ENCODE measurements at regions not wholly inside any gene's neighbourhood (a gene's known extent, or its start where the extent isn't known, plus 50 kb on each side); places are given as distances from the start of the nearest gene placed in this dataset.
"Not testable (repeated sequence)": the region's sequence is repeated elsewhere in the genome, so short reads cannot be mapped to it uniquely, and the experiment has no call there.

GRCh38 chr2:111239107-111239506, 118.4 kb downstream of the BCL2L11 start:
- no peak for DNase-seq (ENCODE audit: low read depth in 1 of 2, low spot score in 2 of 2)
- H3K4me3 ChIP-seq, result no peak overlapping the region
- no peaks in the 10 kb centered on the region for H3K27me3 ChIP-seq (replicated peaks)
- no peaks in the 10 kb centered on the region for H3K9me3 ChIP-seq (replicated peaks)
- H3K4me1 ChIP-seq (replicated peaks), result no peaks in the 10 kb centered on the region
- H3K36me3 ChIP-seq, result peaks cover 50% of the 10 kb centered on the region
- H3K27ac ChIP-seq, result no peak overlapping the region

GRCh38 chr2:111239581-111240249, 119.0 kb downstream of the BCL2L11 start:
- no peak overlapping the region for H3K4me3 ChIP-seq
- no peaks in the 10 kb centered on the region for H3K4me1 ChIP-seq (replicated peaks)
- peaks cover 46% of the 10 kb centered on the region for H3K36me3 ChIP-seq
- H3K27me3 ChIP-seq (replicated peaks), result no peaks in the 10 kb centered on the region
- no peaks in the 10 kb centered on the region for H3K9me3 ChIP-seq (replicated peaks)
- H3K27ac ChIP-seq, result no peak overlapping the region
- DNase-seq (ENCODE audit: low read depth in 1 of 2, low spot score in 2 of 2), result no peak

GRCh38 chr2:111243295-111243694, 122.6 kb downstream of the BCL2L11 start:
- Histone ChIP-seq H3K36me3 (peaks cover 42% of the 10 kb centered on the region), H3K4me3 (no peak overlapping the region), H3K4me1 (replicated peaks) (no peaks in the 10 kb centered on the region), H3K9me3 (replicated peaks) (no peaks in the 10 kb centered on the region), H3K27me3 (replicated peaks) (no peaks in the 10 kb centered on the region), H3K27ac (no peak overlapping the region)
- DNase-seq (ENCODE audit: low read depth in 1 of 2, low spot score in 2 of 2), result no peak

DNA sequence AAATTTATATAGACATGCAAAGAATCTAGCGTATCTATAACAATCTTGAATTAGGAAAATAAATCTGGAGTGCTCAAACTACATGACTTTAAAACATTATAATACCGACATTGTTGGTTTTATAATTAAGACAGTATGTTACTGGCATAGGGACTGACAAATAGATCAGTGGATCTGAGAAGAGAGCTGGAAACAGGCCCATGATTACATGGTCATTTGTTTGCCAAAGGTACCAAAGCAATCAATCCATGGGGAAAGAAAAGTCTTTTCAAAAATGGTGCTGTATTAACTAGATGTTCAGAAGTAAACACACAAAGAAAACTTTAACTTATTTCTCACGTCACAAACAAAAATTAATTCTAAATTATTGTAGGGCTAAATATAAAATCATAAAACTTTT, 124.2 kb downstream of the BCL2L11 start:
- H3K27me3 ChIP-seq (replicated peaks), result no peaks in the 10 kb centered on the region
- H3K27ac ChIP-seq, result no peak overlapping the region
- DNase-seq (ENCODE audit: low read depth in 1 of 2, low spot score in 2 of 2), result no peak
- H3K36me3 ChIP-seq, result peaks cover 34% of the 10 kb centered on the region
- H3K4me3 ChIP-seq, result no peak overlapping the region
- no peaks in the 10 kb centered on the region for H3K9me3 ChIP-seq (replicated peaks)
- no peaks in the 10 kb centered on the region for H3K4me1 ChIP-seq (replicated peaks)

GRCh38 chr2:111246620-111247061, 125.9 kb downstream of the BCL2L11 start:
- Histone ChIP-seq H3K4me3 (no peak overlapping the region), H3K4me1 (replicated peaks) (no peaks in the 10 kb centered on the region), H3K36me3 (peaks cover 33% of the 10 kb centered on the region), H3K27me3 (replicated peaks) (no peaks in the 10 kb centered on the region), H3K27ac (no peak overlapping the region), H3K9me3 (replicated peaks) (no peaks in the 10 kb centered on the region)
- DNase-seq (ENCODE audit: low read depth in 1 of 2, low spot score in 2 of 2), result no peak

- no peaks in the 10 kb centered on the region for H3K27me3 ChIP-seq (replicated peaks)
- H3K27ac ChIP-seq, result no peak overlapping the region
- peaks cover 41% of the 10 kb centered on the region for H3K36me3 ChIP-seq
- no peaks in the 10 kb centered on the region for H3K9me3 ChIP-seq (replicated peaks)
- no peak overlapping the region for H3K4me3 ChIP-seq
- no peaks in the 10 kb centered on the region for H3K4me1 ChIP-seq (replicated peaks)
- DNase-seq (ENCODE audit: low read depth in 1 of 2, low spot score in 2 of 2), result no peak
These were observed 126.8 kb downstream of the BCL2L11 start for GRCh38 chr2:111247491-111247890.

DNA sequence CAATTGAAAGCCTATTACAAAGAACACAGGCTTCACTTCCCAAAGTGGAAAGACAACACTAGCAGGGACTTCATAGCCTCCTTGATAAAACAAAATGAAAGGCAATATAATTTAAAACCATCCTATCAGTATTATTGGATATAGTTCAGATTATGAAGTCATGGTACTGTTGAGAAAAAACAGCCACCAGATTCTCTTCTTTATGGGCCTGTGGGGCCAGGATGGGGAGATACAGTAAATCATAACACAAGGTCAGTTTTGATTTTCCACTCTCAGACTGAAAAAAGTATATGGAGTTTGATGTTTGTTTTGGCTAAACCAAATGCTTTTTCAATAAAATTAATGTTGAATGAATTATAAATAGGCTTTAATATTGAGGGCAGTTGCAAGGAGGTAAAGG, 129.1 kb downstream of the BCL2L11 start:
- H3K36me3 ChIP-seq, result peaks cover 42% of the 10 kb centered on the region
- no peaks in the 10 kb centered on the region for H3K27me3 ChIP-seq (replicated peaks)
- no peak overlapping the region for H3K27ac ChIP-seq
- no peaks in the 10 kb centered on the region for H3K9me3 ChIP-seq (replicated peaks)
- no peak for DNase-seq (ENCODE audit: low read depth in 1 of 2, low spot score in 2 of 2)
- H3K4me1 ChIP-seq (replicated peaks), result no peaks in the 10 kb centered on the region
- no peak overlapping the region for H3K4me3 ChIP-seq

GRCh38 chr2:111250448-111251030, 129.8 kb downstream of the BCL2L11 start:
- H3K36me3 ChIP-seq, result peaks cover 42% of the 10 kb centered on the region
- no peaks in the 10 kb centered on the region for H3K4me1 ChIP-seq (replicated peaks)
- H3K27me3 ChIP-seq (replicated peaks), result no peaks in the 10 kb centered on the region
- DNase-seq (ENCODE audit: low read depth in 1 of 2, low spot score in 2 of 2), result no peak
- no peak overlapping the region for H3K4me3 ChIP-seq
- H3K9me3 ChIP-seq (replicated peaks), result no peaks in the 10 kb centered on the region
- H3K27ac ChIP-seq, result no peak overlapping the region

GRCh38 chr2:111251711-111252110, 131.0 kb downstream of the BCL2L11 start:
- Histone ChIP-seq H3K27ac (no peak overlapping the region), H3K36me3 (peaks cover 32% of the 10 kb centered on the region), H3K27me3 (replicated peaks) (no peaks in the 10 kb centered on the region), H3K4me3 (no peak overlapping the region), H3K4me1 (replicated peaks) (no peaks in the 10 kb centered on the region), H3K9me3 (replicated peaks) (no peaks in the 10 kb centered on the region)
- DNase-seq (ENCODE audit: low read depth in 1 of 2, low spot score in 2 of 2), result no peak

DNA sequence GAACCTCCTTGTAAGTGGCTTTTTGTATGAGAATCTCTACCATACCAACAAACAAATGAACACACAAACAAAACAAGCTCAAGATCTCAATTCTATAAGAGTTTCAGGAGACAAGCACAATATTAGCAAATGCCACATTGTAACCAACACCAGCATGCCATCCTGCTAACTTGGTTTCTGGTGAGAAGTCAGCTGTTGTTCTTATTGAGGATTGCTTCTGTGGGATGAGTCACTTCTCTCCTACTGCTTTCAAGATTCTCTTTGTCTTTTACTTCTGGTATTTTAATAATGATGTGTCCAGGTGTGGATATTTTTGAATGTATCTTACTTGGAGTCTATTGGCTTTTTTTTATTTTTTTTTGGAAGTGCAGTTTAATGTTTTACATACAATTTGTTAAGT, 131.7 kb downstream of the BCL2L11 start:
- H3K9me3 ChIP-seq (replicated peaks), result no peaks in the 10 kb centered on the region
- no peak for DNase-seq (ENCODE audit: low read depth in 1 of 2, low spot score in 2 of 2)
- H3K4me1 ChIP-seq (replicated peaks), result no peaks in the 10 kb centered on the region
- H3K27ac ChIP-seq, result no peak overlapping the region
- no peak overlapping the region for H3K4me3 ChIP-seq
- H3K27me3 ChIP-seq (replicated peaks), result no peaks in the 10 kb centered on the region
- peaks cover 27% of the 10 kb centered on the region for H3K36me3 ChIP-seq

- not testable (repeated sequence) for H3K36me3 ChIP-seq; H3K27me3 ChIP-seq (replicated peaks); H3K4me3 ChIP-seq; H3K9me3 ChIP-seq (replicated peaks); H3K4me1 ChIP-seq (replicated peaks); H3K27ac ChIP-seq
- peak in 1 of 2 experiments; percentile 39 for DNase-seq (ENCODE audit: low read depth in 1 of 2, low spot score in 2 of 2)
These were observed 134.2 kb downstream of the BCL2L11 start for GRCh38 chr2:111254916-111255315.

GRCh38 chr2:111256628-111257027, 135.9 kb downstream of the BCL2L11 start:
- H3K36me3 ChIP-seq; H3K4me3 ChIP-seq; H3K27me3 ChIP-seq (replicated peaks); H3K27ac ChIP-seq; DNase-seq (ENCODE audit: low read depth in 1 of 2, low spot score in 2 of 2); H3K4me1 ChIP-seq (replicated peaks); H3K9me3 ChIP-seq (replicated peaks): not testable (repeated sequence)

- DNase-seq (ENCODE audit: low read depth in 1 of 2, low spot score in 2 of 2); H3K36me3 ChIP-seq; H3K4me1 ChIP-seq (replicated peaks); H3K4me3 ChIP-seq; H3K27me3 ChIP-seq (replicated peaks); H3K27ac ChIP-seq; H3K9me3 ChIP-seq (replicated peaks): not testable (repeated sequence)
These were observed 136.9 kb downstream of the BCL2L11 start for GRCh38 chr2:111257607-111258006.

GRCh38 chr2:111258318-111258717, 137.6 kb downstream of the BCL2L11 start:
- not testable (repeated sequence) for H3K27ac ChIP-seq; H3K9me3 ChIP-seq (replicated peaks); H3K4me3 ChIP-seq; DNase-seq (ENCODE audit: low read depth in 1 of 2, low spot score in 2 of 2); H3K27me3 ChIP-seq (replicated peaks); H3K36me3 ChIP-seq; H3K4me1 ChIP-seq (replicated peaks)

Data from SJSA1 (cell line).